ENCODE measurements at regions not wholly inside any gene's neighbourhood (a gene's known extent, or its start where the extent isn't known, plus 50 kb on each side); places are given as distances from the start of the nearest gene placed in this dataset.

DNA sequence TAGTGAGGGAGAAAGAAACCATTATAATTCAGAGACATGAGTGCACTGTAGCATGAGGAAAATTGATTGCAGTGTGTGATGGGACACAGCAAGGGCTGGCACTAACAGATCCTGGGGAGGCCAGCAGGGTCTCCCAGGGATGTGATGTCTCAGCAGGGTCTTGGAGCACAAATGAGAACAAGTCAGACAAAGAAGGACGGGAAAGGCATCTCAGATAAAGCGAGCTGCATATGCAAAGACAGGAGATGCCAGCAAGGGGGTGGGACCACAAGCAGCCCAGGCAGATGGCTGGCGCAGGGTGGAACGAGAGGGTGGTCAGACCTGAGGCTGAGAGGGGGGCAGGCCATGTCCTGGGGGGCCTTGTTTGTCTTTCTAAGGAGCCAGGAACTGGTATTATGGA is 102.6 kb upstream of the DLX2 start:
- POLR2A ChIA-PET = interaction anchor here (1.2 kb wide), 1 partner anchor 243 kb away, joined by 3 read pairs; no protein-coding TSS in a partner anchor
- no peak overlapping the region for H3K9ac ChIP-seq (ENCODE audit: low read length)
- H3K4me3 ChIP-seq (replicated peaks in 1 of 2; ENCODE audit: low read depth in 1 of 2, low read length in 2 of 2) = no peak overlapping the region
- no peak overlapping the region for H3K27ac ChIP-seq (ENCODE audit: low read depth, low read length)
- intact Hi-C loops (cut with micrococcal nuclease) = no loop called here
- no peaks in the 10 kb centered on the region for H3K4me1 ChIP-seq (ENCODE audit: control insufficient read depth in 1 of 2, insufficient read depth in 2 of 2, low read length in 2 of 2)
- ATAC-seq (no peak), DNase-seq (ENCODE audit: low read depth, low spot score) (no peak)
- no peaks in the 10 kb centered on the region for H3K27me3 ChIP-seq (ENCODE audit: insufficient read depth, low read length)
- no peak overlapping the region for H2AFZ ChIP-seq (ENCODE audit: low read depth, low read length, poor library complexity, severe bottlenecking)
- peaks cover under 1 to 2% of the 10 kb centered on the region in 2 experiments; a peak in 2 of 4 replicates for H3K9me3 ChIP-seq (ENCODE audit: control insufficient read depth in 1 of 2, insufficient read depth in 1 of 2, low read depth in 1 of 2, low read length in 2 of 2)
- H3K9me2 ChIP-seq (ENCODE audit: insufficient read depth) = no peaks in the 10 kb centered on the region
- no peak overlapping the region for H3K4me2 ChIP-seq (ENCODE audit: low read length)
- TF ChIP-seq REST (IDR thresholded peaks at IDR 0.05; ENCODE audit: low read depth) (no peak), EGR1 (IDR thresholded peaks at IDR 0.05; ENCODE audit: low read depth) (no peak), TCF7L2 (IDR thresholded peaks at IDR 0.05; ENCODE audit: borderline replicate concordance, extremely low read depth, insufficient read depth, insufficient read length) (no peak), EZH2 (IDR thresholded peaks at IDR 0.05) (no peak), RAD21 (IDR thresholded peaks at IDR 0.05; ENCODE audit: low read depth) (no peak), ZNF274 (IDR thresholded peaks at IDR 0.05; ENCODE audit: low read depth, low read length) (no peak), ELF1 (IDR thresholded peaks at IDR 0.05; ENCODE audit: borderline replicate concordance, low read depth) (no peak), ZFX (IDR thresholded peaks at IDR 0.05) (no peak), POLR2AphosphoS5 (IDR thresholded peaks at IDR 0.05; ENCODE audit: low read depth, low read length) (no peak), SP1 (IDR thresholded peaks at IDR 0.05; ENCODE audit: low read depth) (no peak), SIN3A (IDR thresholded peaks at IDR 0.05; ENCODE audit: low read depth) (no peak), FOSL1 (IDR thresholded peaks at IDR 0.05; ENCODE audit: low read depth) (no peak)
- TF ChIP-seq, protein P1, sequence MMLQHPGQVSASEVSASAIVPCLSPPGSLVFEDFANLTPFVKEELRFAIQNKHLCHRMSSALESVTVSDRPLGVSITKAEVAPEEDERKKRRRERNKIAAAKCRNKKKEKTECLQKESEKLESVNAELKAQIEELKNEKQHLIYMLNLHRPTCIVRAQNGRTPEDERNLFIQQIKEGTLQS (IDR thresholded peaks at IDR 0.05) = no peak
- TF ChIP-seq, protein P2, sequence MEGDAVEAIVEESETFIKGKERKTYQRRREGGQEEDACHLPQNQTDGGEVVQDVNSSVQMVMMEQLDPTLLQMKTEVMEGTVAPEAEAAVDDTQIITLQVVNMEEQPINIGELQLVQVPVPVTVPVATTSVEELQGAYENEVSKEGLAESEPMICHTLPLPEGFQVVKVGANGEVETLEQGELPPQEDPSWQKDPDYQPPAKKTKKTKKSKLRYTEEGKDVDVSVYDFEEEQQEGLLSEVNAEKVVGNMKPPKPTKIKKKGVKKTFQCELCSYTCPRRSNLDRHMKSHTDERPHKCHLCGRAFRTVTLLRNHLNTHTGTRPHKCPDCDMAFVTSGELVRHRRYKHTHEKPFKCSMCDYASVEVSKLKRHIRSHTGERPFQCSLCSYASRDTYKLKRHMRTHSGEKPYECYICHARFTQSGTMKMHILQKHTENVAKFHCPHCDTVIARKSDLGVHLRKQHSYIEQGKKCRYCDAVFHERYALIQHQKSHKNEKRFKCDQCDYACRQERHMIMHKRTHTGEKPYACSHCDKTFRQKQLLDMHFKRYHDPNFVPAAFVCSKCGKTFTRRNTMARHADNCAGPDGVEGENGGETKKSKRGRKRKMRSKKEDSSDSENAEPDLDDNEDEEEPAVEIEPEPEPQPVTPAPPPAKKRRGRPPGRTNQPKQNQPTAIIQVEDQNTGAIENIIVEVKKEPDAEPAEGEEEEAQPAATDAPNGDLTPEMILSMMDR (IDR thresholded peaks at IDR 0.05 in 2 of 3, conservative IDR thresholded peaks at IDR 0.05 in 1 of 3; ENCODE audit: borderline replicate concordance in 1 of 3, insufficient read depth in 1 of 3, low read depth in 2 of 3, low read length in 2 of 3) = no peak
- RAD21 ChIA-PET (ENCODE audit: low non-redundant PET in 1 of 2, low total read pairs in 2 of 2, uncharacterized antibody in 2 of 2, unreplicated experiment in 2 of 2) = no interaction called here
- no TSS peak for BruUV-seq (replicated peaks)
- H4K20me1 ChIP-seq (ENCODE audit: insufficient read depth) = no peaks in the 10 kb centered on the region
- CTCF ChIA-PET = no interaction called here
- no peaks in the 10 kb centered on the region for H3K36me3 ChIP-seq (ENCODE audit: control insufficient read depth in 1 of 2, insufficient read depth in 2 of 2, low read length in 2 of 2)
- H3K79me2 ChIP-seq (ENCODE audit: insufficient read depth, low read length) = no peaks in the 10 kb centered on the region

Measured in HCT116 (cell line).